ENCODE measurements at regions not wholly inside any gene's neighbourhood (a gene's known extent, or its start where the extent isn't known, plus 50 kb on each side); places are given as distances from the start of the nearest gene placed in this dataset.

- no peak for TF ChIP-seq POLR2AphosphoS5 (IDR thresholded peaks at IDR 0.05; ENCODE audit: low read depth)
- TF ChIP-seq EZH2 (IDR thresholded peaks at IDR 0.05; ENCODE audit: low read depth, unreplicated experiment), result no peak
- TF ChIP-seq CTCF (conservative IDR thresholded peaks at IDR 0.05; ENCODE audit: low read depth in 2 of 2), result no peak
Measured at GRCh38 chr16:13394488-13394887, 493.1 kb downstream of the SHISA9 start.
